WTC11 (cell line): ENCODE measurements at regions not wholly inside any gene's neighbourhood (a gene's known extent, or its start where the extent isn't known, plus 50 kb on each side); places are given as distances from the start of the nearest gene placed in this dataset.
A peak's percentile ranks its signal among the peaks of the same experiment; 100 is the strongest.

ENCODE experiments used
- ATF3 ChIP-seq: sonication (generic); formaldehyde crosslinking; conservative IDR thresholded peaks from 2 replicates; pipeline ENCODE4 v1.8.1; 2022; ENCODE audit warnings: mild to moderate bottlenecking, missing genetic modification reagents
- CBFB ChIP-seq: sonication (generic); formaldehyde crosslinking; IDR thresholded peaks from 2 replicates; pipeline ENCODE4 v1.8.1; 2022; ENCODE audit warnings: mild to moderate bottlenecking, low read depth, missing genetic modification reagents
- CREM ChIP-seq: sonication (generic); formaldehyde crosslinking; IDR thresholded peaks from 2 replicates; pipeline ENCODE4 v1.8.1; 2022; ENCODE audit warnings: mild to moderate bottlenecking, missing genetic modification reagents, moderate library complexity
- CTCF ChIP-seq: fragments of 200-600 bp; IDR thresholded peaks from 2 replicates; pipeline ENCODE4 v1.8.0; 2022; ENCODE audit warnings: antibody characterized with exemption
- E2F5 ChIP-seq: sonication (generic); formaldehyde crosslinking; IDR thresholded peaks from 2 replicates; pipeline ENCODE4 v1.8.1; 2022; ENCODE audit warnings: mild to moderate bottlenecking, moderate library complexity, missing genetic modification reagents
- ESRRA ChIP-seq: sonication (generic); formaldehyde crosslinking; IDR thresholded peaks from 2 replicates; pipeline ENCODE4 v1.8.1; 2022; ENCODE audit warnings: mild to moderate bottlenecking, missing genetic modification reagents, borderline replicate concordance
- FOXP4 ChIP-seq: sonication (generic); formaldehyde crosslinking; IDR thresholded peaks from 2 replicates; pipeline ENCODE4 v1.8.0; 2022; ENCODE audit warnings: mild to moderate bottlenecking, missing genetic modification reagents
- NR1H2 ChIP-seq: sonication (generic); formaldehyde crosslinking; IDR thresholded peaks from 2 replicates; pipeline ENCODE4 v1.9.0; 2021; ENCODE audit warnings: mild to moderate bottlenecking, moderate library complexity, missing genetic modification reagents
- SMAD4 ChIP-seq: sonication (generic); formaldehyde crosslinking; IDR thresholded peaks from 2 replicates; pipeline ENCODE4 v1.8.0; 2022; ENCODE audit warnings: mild to moderate bottlenecking, missing genetic modification reagents
- ZNF281 ChIP-seq: sonication (generic); formaldehyde crosslinking; IDR thresholded peaks from 2 replicates; pipeline ENCODE4 v1.8.0; 2023; ENCODE audit warnings: mild to moderate bottlenecking, missing genetic modification reagents

- TF ChIP-seq CREM (CRISPR knock-in tag), result no peak
- 0 out of 2 replicates have a peak, but pooled peaks have one; percentile 13 for TF ChIP-seq CTCF
- no peak for TF ChIP-seq CBFB (CRISPR knock-in tag)
- TF ChIP-seq NR1H2 (CRISPR knock-in tag), result no peak
- no peak for TF ChIP-seq SMAD4 (CRISPR knock-in tag)
- no peak for TF ChIP-seq ATF3
- no peak for TF ChIP-seq ZNF281 (CRISPR knock-in tag)
- TF ChIP-seq E2F5 (CRISPR knock-in tag), result no peak
- TF ChIP-seq FOXP4 (CRISPR knock-in tag), result no peak
- no peak for TF ChIP-seq ESRRA (CRISPR knock-in tag)
Observed at GRCh38 chr11:80155412-80156017, 714.7 kb upstream of the TENM4 start.
